ENCODE measurements at regions not wholly inside any gene's neighbourhood (a gene's known extent, or its start where the extent isn't known, plus 50 kb on each side); places are given as distances from the start of the nearest gene placed in this dataset.

DNA sequence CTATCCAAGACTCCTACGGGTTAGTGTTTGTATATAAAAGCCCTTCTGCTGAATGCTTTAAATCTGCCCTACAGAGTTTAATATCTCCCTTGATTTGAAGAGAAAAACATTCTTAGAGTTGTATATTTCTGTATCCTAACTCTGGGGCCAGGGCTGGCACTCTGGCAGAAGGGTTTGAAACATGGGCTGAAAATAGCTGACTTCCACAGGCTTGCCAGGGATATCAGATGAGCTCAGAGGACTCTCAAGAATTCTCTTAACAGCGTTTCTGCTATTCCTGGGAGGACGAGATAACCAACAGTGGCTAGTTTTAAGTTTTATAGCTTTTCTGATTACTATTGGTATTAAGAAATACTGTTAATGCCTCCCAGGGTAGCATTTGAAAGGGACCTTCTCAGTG, 127.5 kb downstream of the LIG4 start:
- TF ChIP-seq FOS (IDR thresholded peaks at IDR 0.05; ENCODE audit: borderline replicate concordance, insufficient read depth, low read length), result no peak
- TF ChIP-seq, protein P1, sequence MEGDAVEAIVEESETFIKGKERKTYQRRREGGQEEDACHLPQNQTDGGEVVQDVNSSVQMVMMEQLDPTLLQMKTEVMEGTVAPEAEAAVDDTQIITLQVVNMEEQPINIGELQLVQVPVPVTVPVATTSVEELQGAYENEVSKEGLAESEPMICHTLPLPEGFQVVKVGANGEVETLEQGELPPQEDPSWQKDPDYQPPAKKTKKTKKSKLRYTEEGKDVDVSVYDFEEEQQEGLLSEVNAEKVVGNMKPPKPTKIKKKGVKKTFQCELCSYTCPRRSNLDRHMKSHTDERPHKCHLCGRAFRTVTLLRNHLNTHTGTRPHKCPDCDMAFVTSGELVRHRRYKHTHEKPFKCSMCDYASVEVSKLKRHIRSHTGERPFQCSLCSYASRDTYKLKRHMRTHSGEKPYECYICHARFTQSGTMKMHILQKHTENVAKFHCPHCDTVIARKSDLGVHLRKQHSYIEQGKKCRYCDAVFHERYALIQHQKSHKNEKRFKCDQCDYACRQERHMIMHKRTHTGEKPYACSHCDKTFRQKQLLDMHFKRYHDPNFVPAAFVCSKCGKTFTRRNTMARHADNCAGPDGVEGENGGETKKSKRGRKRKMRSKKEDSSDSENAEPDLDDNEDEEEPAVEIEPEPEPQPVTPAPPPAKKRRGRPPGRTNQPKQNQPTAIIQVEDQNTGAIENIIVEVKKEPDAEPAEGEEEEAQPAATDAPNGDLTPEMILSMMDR (IDR thresholded peaks at IDR 0.05; ENCODE audit: extremely low read depth in 1 of 2, insufficient read depth in 1 of 2, low read depth in 1 of 2, low read length in 2 of 2), result no peak
- no peak for TF ChIP-seq POLR2A (IDR thresholded peaks at IDR 0.05; ENCODE audit: low read depth, low read length)
- TF ChIP-seq POLR2AphosphoS5 (IDR thresholded peaks at IDR 0.05; ENCODE audit: insufficient read depth, low read depth, low read length), result no peak
